HG02571 (cell line): ENCODE measurements at regions not wholly inside any gene's neighbourhood (a gene's known extent, or its start where the extent isn't known, plus 50 kb on each side); places are given as distances from the start of the nearest gene placed in this dataset.

Experiments used
- ATAC-seq: cut with Tn5 transposase; IDR thresholded peaks from one replicate; pipeline ENCODE4 v1.9.1; 2021; ENCODE audit warnings: mild to moderate bottlenecking, moderate library complexity; ENCODE audit not compliant: unreplicated experiment

DNA sequence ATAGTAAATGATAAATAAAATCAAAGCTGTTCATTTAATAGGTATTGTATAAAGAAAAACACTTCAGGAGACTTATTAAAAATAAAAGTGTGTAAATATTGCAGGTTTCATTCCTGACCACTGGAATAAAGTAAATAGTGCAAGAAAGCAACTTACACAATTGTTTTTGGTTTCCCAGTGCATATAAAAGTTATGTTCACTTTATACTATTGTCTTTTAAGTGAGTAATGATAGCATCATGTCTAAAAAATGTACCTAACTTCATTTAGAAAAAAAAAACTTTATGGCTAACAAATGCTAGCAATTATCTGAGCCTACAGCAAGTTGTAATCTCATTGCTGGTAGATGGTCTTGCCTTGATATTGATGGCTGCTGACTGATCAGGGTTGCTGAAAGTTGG lies 726.6 kb upstream of the POU3F2 start:
- no peak for ATAC-seq

DNA sequence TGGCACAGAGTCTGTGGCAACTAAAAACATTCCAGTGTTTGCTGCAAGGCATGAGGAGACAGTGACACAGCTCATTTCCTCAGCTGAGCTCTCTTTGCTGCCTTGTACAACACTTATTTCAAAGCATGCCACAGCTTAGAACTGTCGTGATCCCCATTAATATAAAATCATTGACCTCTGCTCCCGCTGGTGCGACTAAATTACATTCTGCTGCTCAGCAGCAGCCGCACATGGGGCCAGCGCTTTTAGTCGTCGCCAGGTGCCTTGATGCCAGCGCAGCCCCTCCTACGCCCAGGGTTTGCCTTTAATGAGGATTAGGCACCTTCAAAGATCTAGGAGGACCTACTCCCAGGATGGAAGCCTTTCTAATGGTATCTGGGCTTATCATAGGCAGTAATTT lies 717.9 kb upstream of the POU3F2 start:
- no peak for ATAC-seq

DNA sequence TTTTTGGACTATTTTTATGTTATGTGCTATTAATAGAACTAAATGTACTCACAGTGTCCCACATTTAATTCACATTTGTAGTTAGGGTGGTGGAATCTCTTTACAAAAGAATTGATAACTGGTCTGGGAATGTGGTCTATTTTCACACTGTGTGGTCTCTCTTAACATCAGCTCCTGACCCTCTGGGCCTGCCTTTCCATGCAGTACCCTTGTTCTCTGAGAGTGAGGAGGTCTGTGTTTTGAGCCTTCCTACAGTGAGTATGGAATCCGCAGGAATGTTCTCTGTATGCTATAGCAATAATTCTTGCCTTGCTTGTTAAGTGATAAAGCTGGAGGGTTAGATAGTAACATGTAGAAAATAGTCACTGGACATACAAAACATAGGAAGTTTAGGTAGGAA lies 717.3 kb upstream of the POU3F2 start:
- ATAC-seq, result no peak

DNA sequence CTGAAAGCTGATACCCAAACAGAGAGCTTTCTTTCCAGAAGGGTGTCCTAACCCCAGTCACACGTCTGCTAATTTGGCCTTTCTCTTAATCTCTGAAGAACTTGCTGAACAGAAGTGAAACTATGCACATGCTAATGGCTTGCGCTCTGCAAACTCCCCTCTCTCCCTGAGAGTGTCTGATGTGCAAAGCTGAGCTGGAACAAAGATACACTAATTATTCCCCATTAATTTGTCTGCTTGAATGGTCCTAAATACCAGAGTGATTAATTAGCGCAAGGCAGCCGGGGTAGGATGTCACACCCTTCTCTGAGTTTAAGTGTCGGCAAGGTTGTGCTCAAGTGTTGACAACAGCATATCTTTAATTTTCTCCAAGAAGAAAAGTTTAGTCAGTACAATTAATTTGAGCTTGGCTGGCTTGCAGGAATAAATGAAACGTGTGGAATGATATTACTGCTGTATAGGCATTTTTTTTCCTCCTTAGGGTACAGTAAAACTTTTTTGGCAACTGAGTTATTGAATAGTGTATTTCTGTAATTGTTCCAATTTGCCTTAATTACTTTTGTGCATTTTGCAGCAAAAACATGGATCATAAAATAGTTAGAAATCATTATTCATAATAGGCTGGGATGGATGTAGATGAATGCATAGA lies 715.9 kb upstream of the POU3F2 start:
- ATAC-seq, result no peak

DNA sequence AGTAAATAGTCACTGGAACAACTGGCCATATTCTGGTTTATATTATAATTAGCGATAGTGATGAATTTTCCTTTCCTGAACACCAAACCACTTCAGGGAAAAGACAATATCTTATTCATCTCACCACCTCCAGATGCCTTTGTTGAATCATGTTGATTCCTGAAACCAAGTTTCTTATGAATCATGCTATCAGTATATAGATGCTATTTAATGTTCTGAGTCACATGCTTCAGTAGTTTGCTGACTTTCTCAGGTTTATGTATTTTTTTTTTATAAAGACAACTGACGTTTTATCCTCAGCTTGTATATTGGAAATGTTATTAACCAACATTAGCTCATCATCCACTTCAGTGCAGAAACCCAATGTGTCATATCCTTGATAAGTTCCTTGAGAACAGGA lies 710.2 kb upstream of the POU3F2 start:
- ATAC-seq, result no peak

DNA sequence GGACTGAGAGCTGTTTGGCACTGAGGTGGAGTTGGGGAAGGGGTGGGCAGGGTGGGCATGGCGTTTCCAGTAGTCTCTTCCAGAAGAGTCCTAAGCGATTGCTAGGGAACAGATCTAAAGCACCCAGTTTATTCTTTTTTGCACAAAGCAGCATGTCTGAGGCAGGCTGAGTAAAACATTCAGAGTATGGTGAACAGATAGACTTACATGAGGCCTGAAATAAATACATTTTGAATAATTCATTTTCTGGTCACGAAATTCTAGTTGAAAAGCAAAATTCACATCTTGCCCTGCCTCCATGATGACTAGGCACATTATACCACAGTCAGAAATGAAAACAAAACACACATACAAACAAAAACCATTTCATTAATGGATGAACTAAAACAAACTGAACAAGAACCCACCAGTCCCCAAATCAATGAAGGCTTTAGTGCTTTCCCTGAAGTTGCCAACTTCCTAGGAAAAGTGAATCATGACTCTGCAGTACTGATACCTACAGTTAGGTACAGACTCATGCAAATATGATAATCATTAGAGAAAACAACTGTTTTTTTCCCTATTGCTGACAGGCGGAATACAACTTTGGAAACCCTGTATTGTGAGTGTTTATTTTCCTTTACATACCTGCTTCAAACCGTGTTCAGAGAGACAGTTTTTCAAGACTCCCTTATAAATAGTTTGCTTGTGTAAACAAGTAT lies 702.9 kb upstream of the POU3F2 start:
- ATAC-seq, result no peak

DNA sequence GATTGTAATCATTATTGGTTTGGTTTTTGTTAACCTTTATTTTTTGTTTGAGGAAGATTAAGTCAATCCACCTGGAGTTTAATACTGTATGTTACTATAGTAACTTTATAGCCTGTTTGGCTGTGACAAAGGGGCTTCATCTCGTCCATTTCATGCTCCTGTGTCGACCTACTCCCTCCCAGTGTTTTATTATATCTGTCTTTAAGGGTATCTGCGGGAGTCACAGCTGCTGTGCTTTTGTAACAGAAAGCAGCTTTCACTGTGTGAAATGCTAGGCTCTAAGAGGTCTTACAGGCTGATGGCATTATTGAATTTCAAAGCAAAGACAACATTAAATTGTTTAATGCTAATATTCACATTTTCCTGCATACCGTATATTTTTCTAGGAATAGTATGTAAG lies 698.0 kb upstream of the POU3F2 start:
- ATAC-seq, result no peak

DNA sequence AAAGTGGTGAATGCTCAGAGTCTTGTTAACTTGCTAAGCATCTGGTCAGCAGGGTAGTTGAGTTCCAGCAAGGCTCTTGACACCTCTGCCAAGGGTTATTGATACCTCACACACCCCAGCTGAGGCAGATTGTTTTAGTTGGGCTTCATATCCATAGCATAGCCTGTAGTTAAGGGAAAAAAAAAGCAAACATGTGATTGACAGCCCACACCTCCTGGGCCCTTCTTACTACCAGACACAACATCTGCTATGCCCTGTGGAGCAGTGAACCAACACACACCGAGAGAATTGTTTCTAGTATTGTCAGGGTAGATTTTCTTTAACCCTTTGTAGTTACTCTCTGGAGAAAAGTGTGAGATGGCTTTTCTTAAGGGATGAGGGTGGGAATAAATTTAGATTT lies 697.0 kb upstream of the POU3F2 start:
- no peak for ATAC-seq

DNA sequence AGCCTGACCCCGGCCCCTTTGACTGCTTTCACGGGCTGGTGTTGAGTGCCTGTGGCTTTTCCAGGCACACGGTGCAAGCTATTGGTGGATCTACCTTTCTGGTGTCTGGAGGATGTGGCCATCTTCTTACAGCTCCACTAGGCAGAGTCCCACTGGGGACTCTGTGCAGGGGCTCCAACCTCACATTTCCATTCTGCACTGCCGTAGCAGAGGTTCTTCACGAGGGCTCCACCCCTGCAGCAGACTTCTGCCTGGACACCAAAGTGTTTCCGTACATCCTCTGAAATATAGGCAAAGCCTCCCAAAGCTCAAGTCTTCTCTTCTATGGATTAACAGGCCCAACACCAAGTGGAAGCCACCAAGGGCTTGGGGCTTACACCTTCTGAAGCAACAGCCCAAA lies 691.5 kb upstream of the POU3F2 start:
- no peak for ATAC-seq

DNA sequence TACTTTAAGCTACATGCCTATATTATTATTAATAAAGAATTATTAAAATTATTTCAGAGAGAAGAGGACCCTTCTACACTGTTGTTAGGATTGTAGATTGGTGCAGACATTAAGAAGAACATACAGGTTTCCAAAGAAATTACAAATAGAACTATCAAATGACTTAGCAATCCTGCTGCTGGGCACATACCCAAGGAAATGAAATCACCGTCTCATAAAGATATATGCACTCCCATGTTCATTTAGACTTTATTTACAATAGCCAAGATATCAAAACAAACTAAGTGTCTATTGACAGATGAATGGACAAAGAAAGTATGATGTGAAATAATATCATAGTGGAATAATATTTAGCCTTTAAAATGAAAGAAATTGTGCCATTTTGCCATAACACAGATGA lies 687.7 kb upstream of the POU3F2 start:
- no peak for ATAC-seq

DNA sequence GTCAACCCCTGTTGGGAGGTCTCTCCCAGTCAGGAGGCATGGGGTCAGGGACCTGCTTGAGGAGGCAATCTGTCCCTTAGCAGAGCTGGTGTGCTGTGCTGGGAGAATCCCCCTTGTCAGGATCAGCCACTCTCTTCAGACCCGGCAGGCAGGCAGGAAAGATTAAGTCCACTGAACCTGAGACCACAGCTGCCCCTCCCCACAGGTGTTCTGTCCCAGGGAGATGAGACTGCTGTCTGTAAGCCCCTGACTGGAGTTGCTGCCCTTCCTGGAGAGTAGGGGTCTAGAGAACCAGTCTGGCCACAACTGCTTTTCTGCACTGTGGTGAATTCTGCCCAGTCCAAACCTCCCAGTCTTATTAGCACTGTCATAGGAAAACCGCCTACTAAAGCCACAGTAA lies 677.8 kb upstream of the POU3F2 start:
- ATAC-seq, result no peak

DNA sequence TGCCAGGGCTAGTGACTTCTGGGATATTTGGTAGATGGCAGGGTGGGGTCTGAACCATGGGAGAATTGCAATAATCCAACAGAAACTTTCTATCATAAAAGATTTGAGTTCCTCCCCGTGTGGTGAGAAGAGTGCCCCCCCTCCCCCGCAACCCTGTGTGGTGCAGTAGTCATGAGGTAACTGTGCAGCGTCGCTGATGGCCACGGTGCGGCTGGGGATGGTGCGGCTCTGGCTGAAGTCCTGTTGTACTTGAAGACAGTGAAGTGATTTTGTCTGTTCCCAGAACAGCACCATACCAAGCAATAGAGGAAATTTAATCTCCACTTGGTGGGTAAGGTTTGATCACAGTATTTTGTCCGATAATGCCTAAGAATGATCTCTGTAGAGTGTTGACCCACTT lies 654.8 kb upstream of the POU3F2 start:
- no peak for ATAC-seq

DNA sequence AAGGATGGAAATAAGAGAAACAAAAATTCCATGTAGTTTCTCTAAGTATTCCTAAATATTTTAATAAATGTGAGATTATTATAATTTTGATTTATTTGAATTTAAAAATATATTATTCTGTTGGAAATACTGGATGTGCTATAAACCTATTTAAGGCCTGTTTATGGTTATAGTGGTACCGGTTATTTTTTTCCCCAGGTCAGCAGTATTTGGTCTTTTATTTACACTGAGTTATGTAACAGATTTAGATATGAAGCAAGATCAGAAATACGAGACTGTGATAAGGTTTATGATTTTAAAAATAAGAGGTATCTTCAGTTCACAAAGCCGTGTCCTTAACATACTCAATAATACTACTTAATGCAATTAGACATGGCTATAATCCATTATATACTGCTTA lies 634.3 kb upstream of the POU3F2 start:
- no peak for ATAC-seq

DNA sequence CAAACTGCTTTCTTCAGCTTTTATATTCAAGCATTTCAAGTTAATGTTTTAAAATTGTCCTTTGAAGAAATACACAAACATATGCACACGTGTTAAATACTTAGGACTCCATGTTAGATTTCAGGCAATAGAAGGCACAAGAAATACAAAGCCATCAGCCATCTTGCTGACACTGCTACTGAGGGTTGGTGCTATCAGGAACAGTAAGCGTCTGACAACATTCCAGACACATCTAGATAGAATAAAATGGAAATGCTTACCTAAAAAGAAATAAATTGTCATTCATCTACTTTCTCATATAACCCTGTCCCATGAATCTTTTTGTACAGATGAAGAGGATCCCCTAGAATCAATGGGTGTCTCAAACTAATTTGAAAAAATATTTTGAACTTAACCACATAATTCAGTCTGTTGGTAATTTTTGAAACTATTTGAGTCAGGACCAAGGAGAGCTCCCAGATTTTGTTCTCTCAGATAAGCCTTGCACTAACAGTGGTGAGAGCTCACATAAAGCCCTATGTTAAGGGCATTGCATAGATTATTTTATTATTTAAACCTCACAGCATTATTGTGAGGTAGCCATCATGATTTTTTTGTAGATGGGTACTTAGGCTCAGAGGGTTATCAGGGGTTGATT lies 631.1 kb upstream of the POU3F2 start:
- ATAC-seq, result no peak

DNA sequence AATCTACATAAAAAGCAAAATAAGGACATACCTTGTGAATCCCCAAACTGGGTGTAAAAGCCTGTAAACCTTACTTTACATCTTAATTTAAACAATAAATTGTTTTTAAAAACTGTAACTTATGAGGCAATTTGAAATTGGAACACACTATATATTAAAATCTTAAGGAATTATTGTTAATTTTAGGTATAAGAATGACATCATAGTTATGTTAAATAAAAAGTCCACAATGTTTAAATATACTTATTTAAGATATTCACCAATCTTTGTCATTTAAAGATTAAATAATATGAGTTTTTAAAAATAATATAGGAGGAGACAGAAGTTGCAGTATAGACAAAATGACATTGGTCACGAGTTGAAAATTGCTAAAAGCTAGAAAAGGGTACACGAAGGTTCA lies 621.9 kb upstream of the POU3F2 start:
- ATAC-seq, result no peak

DNA sequence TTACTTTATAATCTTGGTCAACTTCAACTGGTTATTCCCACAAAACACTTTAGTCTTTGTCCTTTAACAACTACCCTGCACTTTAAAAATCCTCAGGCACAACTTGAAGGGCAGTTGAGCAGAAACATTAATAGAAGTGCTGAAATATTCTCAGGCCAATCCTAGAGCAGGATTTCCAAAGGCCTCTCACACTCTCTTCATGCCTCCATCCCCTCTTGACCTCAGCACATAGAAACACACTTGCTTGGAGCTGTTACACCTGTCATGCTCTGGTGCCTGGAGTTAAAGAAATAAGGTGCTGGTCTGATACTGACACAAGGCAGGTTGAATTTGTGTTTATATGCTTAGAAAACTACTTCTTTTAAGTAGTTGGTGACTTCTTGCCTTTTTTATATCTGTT lies 618.8 kb upstream of the POU3F2 start:
- no peak for ATAC-seq

DNA sequence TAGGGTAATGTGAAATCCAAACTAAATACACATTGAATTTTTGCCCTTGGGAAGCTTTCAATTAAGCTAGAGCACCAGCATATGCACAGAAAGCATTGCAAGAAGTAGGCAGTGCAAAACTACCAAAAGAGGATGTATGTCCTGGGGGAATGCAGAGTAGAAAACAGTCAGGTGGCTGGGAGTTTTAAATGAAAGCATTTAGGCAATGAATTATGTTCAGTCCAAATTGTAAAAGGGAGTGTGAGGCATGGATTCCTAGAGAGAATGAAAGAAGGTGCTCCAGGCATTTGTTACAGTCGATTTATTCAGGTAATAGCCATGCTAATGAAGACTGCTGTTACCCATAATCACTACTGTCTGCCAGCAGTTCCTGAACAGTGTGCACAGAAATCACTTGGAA lies 604.1 kb upstream of the POU3F2 start:
- no peak for ATAC-seq

DNA sequence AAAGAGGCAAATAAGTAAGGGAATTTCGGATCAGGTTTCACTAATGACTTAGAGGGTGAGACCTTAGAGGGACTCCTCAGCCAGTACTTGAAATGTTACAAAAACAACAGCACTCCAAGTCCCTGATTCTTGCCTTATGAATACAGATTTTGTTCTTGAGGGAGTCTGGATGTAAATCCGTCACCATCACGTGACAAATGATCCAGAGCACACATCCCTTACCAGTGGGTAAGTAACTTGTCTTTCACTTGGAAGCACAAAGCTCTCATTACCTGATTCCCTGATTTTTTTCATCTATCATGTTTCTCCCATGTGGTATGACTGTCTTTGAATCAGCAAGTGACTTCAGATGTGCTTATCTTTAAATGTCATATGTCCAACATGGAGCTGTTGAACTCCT lies 595.3 kb upstream of the POU3F2 start:
- ATAC-seq, result no peak

DNA sequence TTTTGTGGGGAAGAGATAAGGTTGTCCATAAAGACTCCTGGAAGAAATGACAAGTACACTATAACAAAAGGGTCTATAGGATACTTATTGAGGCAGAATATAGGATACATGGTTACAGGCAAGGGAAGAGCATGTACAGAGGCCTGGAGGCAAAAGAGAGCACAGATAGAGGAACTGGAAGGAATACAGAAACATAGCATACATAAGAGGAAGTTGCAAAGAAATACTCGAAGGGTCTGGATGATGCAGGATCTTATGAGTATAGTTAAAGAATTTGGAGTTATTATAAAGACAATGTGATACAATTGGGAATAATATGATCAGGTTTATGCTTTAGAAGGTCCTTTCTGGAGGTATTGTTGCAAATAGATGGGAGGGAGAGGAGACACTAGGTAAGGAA lies 592.7 kb upstream of the POU3F2 start:
- ATAC-seq, result no peak

DNA sequence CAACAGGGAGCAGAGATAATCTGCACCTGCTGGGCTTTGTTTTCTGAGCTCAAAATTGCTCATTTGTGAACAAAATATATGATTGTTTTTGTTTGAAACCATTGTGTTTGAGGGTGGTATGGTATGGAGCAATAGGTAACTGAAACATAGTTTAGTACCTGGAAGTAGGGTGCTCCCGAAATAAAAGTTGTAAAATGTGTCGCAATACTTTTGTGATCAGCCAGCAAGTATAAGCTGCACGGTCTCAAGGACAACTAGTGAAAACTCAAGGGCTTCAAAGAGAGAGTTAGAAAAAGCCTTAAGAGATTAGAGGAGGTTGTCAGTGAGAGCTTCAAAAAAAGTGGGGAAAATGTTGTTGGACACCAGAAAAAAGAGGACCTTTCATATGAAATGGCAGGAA lies 579.8 kb upstream of the POU3F2 start:
- no peak for ATAC-seq

DNA sequence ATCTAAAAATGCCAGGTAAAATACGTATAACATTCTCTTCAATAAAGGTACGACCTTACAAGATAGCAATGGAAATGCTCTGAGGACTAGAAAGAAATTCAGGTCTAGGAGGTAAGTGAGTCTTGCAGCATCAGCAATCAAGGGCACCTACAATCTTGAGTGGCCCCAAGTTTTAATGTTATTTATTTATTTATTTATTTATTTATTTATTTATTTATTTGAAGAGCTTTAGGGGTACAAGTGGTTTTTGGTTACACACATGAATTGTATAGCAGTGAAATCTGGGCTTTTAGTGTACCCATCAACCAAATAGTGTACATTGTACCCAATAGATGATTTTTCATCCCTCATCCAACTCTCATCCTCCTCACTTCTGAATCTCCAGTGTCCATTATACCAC lies 574.0 kb upstream of the POU3F2 start:
- ATAC-seq, result no peak

DNA sequence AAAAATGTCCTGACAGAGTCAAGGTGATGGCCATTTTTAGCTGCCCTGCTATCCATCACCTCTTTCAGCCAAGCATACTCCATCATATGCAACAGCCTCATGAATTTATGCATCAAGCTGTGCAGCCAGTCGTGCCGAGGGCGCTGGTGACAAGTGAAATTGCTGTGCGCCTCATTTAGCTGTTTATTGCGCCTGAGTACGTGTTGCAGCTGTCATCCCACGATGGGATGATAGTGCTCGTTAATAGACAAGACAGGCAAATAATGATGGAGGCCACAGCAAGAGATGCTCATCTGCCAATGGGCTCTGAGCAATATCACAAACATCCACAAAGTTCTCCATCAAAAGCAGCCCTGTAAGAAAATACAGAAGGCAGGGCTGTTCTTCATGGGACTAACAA lies 562.3 kb upstream of the POU3F2 start:
- ATAC-seq, result no peak

DNA sequence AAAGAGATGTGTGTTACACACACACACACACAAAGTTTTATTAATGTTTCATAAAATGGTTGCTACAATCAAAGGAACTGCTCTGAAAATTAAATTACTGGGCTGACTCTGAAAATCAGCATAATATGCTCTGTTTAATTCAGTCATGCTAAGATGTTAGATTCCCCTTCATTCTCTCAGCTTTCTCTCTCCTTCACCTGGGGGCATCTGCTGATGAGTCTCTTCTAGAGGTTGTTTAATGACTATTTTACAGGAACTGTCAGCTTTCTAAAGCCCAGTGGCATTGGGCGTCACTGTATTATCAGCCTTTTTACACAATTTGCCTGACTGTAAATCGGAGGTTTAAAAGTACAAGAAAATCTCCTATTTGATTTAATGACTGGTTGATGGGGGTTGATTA lies 559.7 kb upstream of the POU3F2 start:
- ATAC-seq, result no peak
